SK-N-SH (cell line): ENCODE measurements at regions not wholly inside any gene's neighbourhood (a gene's known extent, or its start where the extent isn't known, plus 50 kb on each side); places are given as distances from the start of the nearest gene placed in this dataset.
A peak's percentile ranks its signal among the peaks of the same experiment; 100 is the strongest.

ENCODE experiments used
- CTCF ChIA-PET: fragments of 300-600, 350-600 bp; formaldehyde crosslinking; extraction: SDS; loops from one replicate; lab custom pipeline; 2021; lab: Yijun Ruan, JAX
- POLR2A ChIA-PET: fragments of 350-600 bp; sonication (Branson Sonifier 250); formaldehyde crosslinking; extraction: SDS; loops from one replicate; lab custom pipeline; 2020; ENCODE audit warnings: antibody characterized with exemption, inconsistent platforms; lab: Yijun Ruan, JAX
- DNase-seq: peaks from one replicate; pipeline ENCODE4 v3.0.0; 2012
- H2AFZ ChIP-seq: fragments of 200-600 bp; sonication (generic); 2 replicates; pipeline ENCODE4 v1.8.1; 2016; ENCODE audit warnings: antibody characterized with exemption, mild to moderate bottlenecking, low read depth
- H3F3A ChIP-seq: fragments of 200-600 bp; sonication (generic); replicated peaks from 2 replicates; pipeline ENCODE3; 2016; ENCODE audit warnings: antibody characterized with exemption, mild to moderate bottlenecking; ENCODE audit not compliant: insufficient read depth
- H3K27ac ChIP-seq, 2 experiments: fragments of 200-500 bp in 1 of 2; fragments of 200-600 bp in 1 of 2; sonication (Bioruptor generic) in 1 of 2; sonication (generic), shearing (Covaris generic) in 1 of 2; 2 replicates each; pipeline versions ENCODE4 v1.5.1 to v1.6.1; 2014 to 2016; ENCODE audit warnings: low read depth in 2 of 2, inconsistent platforms in 1 of 2, low read length in 1 of 2, mild to moderate bottlenecking in 1 of 2, mixed read lengths in 1 of 2
- H3K27me3 ChIP-seq: fragments of 200-600 bp; sonication (generic), shearing (Covaris generic); 2 replicates; pipeline ENCODE4 v1.6.1; 2016; ENCODE audit warnings: mixed run types; ENCODE audit not compliant: insufficient read depth
- H3K36me3 ChIP-seq, 2 experiments: fragments of 200-500 bp in 1 of 2; fragments of 200-600 bp in 1 of 2; sonication (Bioruptor generic) in 1 of 2; sonication (generic) in 1 of 2; replicated peaks in 1 of 2; 2 replicates each; pipeline versions ENCODE3 to v1.5.1; 2014 to 2016; ENCODE audit warnings: low read length in 1 of 2, mild to moderate bottlenecking in 1 of 2; ENCODE audit not compliant: insufficient read depth in 2 of 2, control insufficient read depth in 1 of 2
- H3K4me1 ChIP-seq, 2 experiments: fragments of 200-500 bp in 1 of 2; fragments of 200-600 bp in 1 of 2; sonication (Bioruptor generic) in 1 of 2; sonication (generic), shearing (Covaris generic) in 1 of 2; 2 replicates each; pipeline versions ENCODE4 v1.5.1 to v1.6.1; 2014 to 2016; ENCODE audit warnings: low read depth in 1 of 2, low read length in 1 of 2, mixed run types in 1 of 2; ENCODE audit not compliant: insufficient read depth in 2 of 2, control insufficient read depth in 1 of 2
- H3K4me2 ChIP-seq: fragments of 200-600 bp; sonication (generic), shearing (Covaris generic); 2 replicates; pipeline ENCODE4 v1.6.1; 2017; ENCODE audit warnings: mixed run types
- H3K4me3 ChIP-seq, 2 experiments: fragments of 200-500 bp in 1 of 2; fragments of 200-600 bp in 1 of 2; sonication (Bioruptor generic) in 1 of 2; sonication (generic), shearing (Covaris generic) in 1 of 2; 2 replicates each; pipeline versions ENCODE4 v1.5.1 to v1.8.1; 2014 to 2016; ENCODE audit warnings: low read depth in 2 of 2, inconsistent platforms in 1 of 2, low read length in 1 of 2, mild to moderate bottlenecking in 1 of 2, mixed read lengths in 1 of 2, moderate library complexity in 1 of 2
- H3K79me2 ChIP-seq: fragments of 200-600 bp; sonication (generic); 2 replicates; pipeline ENCODE4 v1.8.1; 2017; ENCODE audit warnings: mild to moderate bottlenecking; ENCODE audit not compliant: insufficient read depth
- H3K9ac ChIP-seq: fragments of 200-600 bp; sonication (generic); 2 replicates; pipeline ENCODE4 v1.6.1; 2017; ENCODE audit warnings: mixed run types
- H3K9me2 ChIP-seq: fragments of 200-600 bp; sonication (generic); 2 replicates; pipeline ENCODE4 v1.6.1; 2017; ENCODE audit warnings: mixed run types
- H3K9me3 ChIP-seq: fragments of 200-600 bp; sonication (generic); 2 replicates; pipeline ENCODE4 v1.6.1; 2017; ENCODE audit warnings: mixed run types, mild to moderate bottlenecking, moderate library complexity
- H4K20me1 ChIP-seq: fragments of 200-600 bp; sonication (generic); 2 replicates; pipeline ENCODE4 v1.6.1; 2017; ENCODE audit warnings: mild to moderate bottlenecking, mixed run types; ENCODE audit not compliant: insufficient read depth
- CHD2 ChIP-seq: fragments of 150-350 bp; IDR thresholded peaks from 2 replicates; pipeline ENCODE4 v1.6.1; 2018; ENCODE audit warnings: low read length; ENCODE audit not compliant: partially characterized antibody
- ELF1 ChIP-seq: IDR thresholded peaks from 2 replicates; pipeline ENCODE4 v1.4.0; 2012
- EP300 ChIP-seq, 2 experiments: IDR thresholded peaks; 2 replicates each; pipeline versions ENCODE4 v1.4.0 to v1.6.1; 2012; ENCODE audit warnings: borderline replicate concordance in 1 of 2, low read depth in 1 of 2, low read length in 1 of 2
- EZH2phosphoT487 ChIP-seq: fragments of 200-600 bp; sonication (generic); IDR thresholded peaks from 2 replicates; pipeline ENCODE4 v1.6.1; 2017; ENCODE audit warnings: low read depth, mixed run types, mild to moderate bottlenecking, antibody characterized with exemption, moderate library complexity, borderline replicate concordance
- FOSL2 ChIP-seq: IDR thresholded peaks from 2 replicates; pipeline ENCODE4 v1.4.0; 2012; ENCODE audit warnings: low read depth, mild to moderate bottlenecking, moderate library complexity, borderline replicate concordance
- FOXJ3 ChIP-seq: sonication (generic); formaldehyde crosslinking; IDR thresholded peaks from 2 replicates; pipeline ENCODE4 v1.5.1; 2020; ENCODE audit warnings: mild to moderate bottlenecking, missing genetic modification reagents
- JUND ChIP-seq: IDR thresholded peaks from 2 replicates; pipeline ENCODE4 v1.4.0; 2012
- MAX ChIP-seq: IDR thresholded peaks from 2 replicates; pipeline ENCODE4 v1.4.0; 2012; ENCODE audit warnings: low read depth
- MXI1 ChIP-seq: IDR thresholded peaks from 2 replicates; pipeline ENCODE4 v1.6.1; 2012; ENCODE audit warnings: mild to moderate bottlenecking, low read depth, low read length, improper control_type of control experiment
- POLR2AphosphoS5 ChIP-seq: IDR thresholded peaks from 2 replicates; pipeline ENCODE4 v1.6.1; 2012; ENCODE audit warnings: low read depth, low read length
- RAD21 ChIP-seq: IDR thresholded peaks from 2 replicates; pipeline ENCODE4 v1.6.1; 2012; ENCODE audit warnings: mild to moderate bottlenecking, low read length
- SMC3 ChIP-seq: IDR thresholded peaks from 2 replicates; pipeline ENCODE4 v1.6.1; 2012; ENCODE audit warnings: low read depth, low read length, improper control_type of control experiment
- TAF1 ChIP-seq: IDR thresholded peaks from 2 replicates; pipeline ENCODE4 v1.6.1; 2012; ENCODE audit warnings: low read depth, mild to moderate bottlenecking, low read length, moderate library complexity, borderline replicate concordance
- TCF12 ChIP-seq: IDR thresholded peaks from 2 replicates; pipeline ENCODE4 v1.4.0; 2012
- USF2 ChIP-seq: fragments of 150-350 bp; IDR thresholded peaks from 2 replicates; pipeline ENCODE4 v1.6.1; 2017; ENCODE audit warnings: antibody characterized with exemption, low read length, low read depth, borderline replicate concordance
- YY1 ChIP-seq: IDR thresholded peaks from 2 replicates; pipeline ENCODE4 v1.4.0; 2012; ENCODE audit warnings: low read depth, mild to moderate bottlenecking
- WGBS: methylation state at CpG from one replicate; pipeline ENCODE4 v1.1.6; 2017; ENCODE audit warnings: low lambda C conversion rate; 5-methylcytosine and 5-hydroxymethylcytosine counted together
- TF ChIP-seq, protein P1 (sequence below): IDR thresholded peaks from 2 replicates; pipeline ENCODE4 v1.6.1; 2012; ENCODE audit warnings: mild to moderate bottlenecking, low read depth, low read length, moderate library complexity
- TF ChIP-seq, protein P2 (sequence below): fragments of 200-600 bp; sonication (generic); IDR thresholded peaks from 2 replicates; pipeline ENCODE4 v1.6.1; 2017; ENCODE audit warnings: antibody characterized with exemption, mild to moderate bottlenecking, moderate library complexity

DNA sequence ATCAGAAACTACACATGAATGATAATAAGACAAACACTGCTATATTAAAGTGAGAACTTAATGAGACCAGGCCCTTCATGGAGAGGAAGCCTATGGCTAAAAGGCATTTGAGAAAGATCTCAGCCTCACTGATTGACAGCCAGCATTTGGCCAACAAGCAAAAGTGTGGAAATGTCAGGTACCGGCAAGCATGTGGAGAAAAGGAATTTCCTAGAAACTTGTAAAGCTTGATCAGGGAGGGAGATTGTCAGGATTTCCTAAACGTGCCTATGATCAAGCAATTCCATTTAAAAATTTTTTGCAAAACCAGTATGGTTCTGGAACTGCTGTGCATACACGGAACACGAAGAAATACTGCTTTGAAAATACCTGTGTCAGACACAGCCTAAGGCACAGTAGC, 220.3 kb upstream of the ATP10A start:
- H3K36me3 ChIP-seq, result no peaks in the 10 kb centered on the region
- H3K27ac ChIP-seq, result no peak overlapping the region; a peak in 1 of 4 replicates
- TF ChIP-seq POLR2AphosphoS5, result no peak
- TF ChIP-seq MAX, result no peak
- TF ChIP-seq MXI1, result no peak
- TF ChIP-seq TCF12, result no peak
- no peaks in the 10 kb centered on the region for H3K79me2 ChIP-seq
- peaks cover 10% of the 10 kb centered on the region for H3F3A ChIP-seq
- ChIA-PET CTCF (no interaction called here), POLR2A (no interaction called here)
- peak overlapping the region; percentile 91 for H2AFZ ChIP-seq
- peak overlapping the region; percentile 80; the same call in 1 of the 2 replicates for H3K4me2 ChIP-seq
- H4K20me1 ChIP-seq, result no peaks in the 10 kb centered on the region
- no peak overlapping the region for H3K9ac ChIP-seq
- H3K9me2 ChIP-seq, result no peaks in the 10 kb centered on the region
- H3K4me3 ChIP-seq, result peak overlapping the region in 1 of 2 experiments; percentile 75; a peak in 1 of 4 replicates
- WGBS, result 68% methylated on average over 4 of the region's 4 CpGs
- no peaks in the 10 kb centered on the region for H3K27me3 ChIP-seq
- peaks cover 0 to 13% of the 10 kb centered on the region in 2 experiments; a peak in 2 of 4 replicates for H3K4me1 ChIP-seq
- DNase-seq, result no peak
- no peaks in the 10 kb centered on the region for H3K9me3 ChIP-seq

GRCh38 chr15:26082221-26083109, 219.3 kb upstream of the ATP10A start:
- H4K20me1 ChIP-seq, result no peaks in the 10 kb centered on the region
- H3K79me2 ChIP-seq, result no peaks in the 10 kb centered on the region
- peak overlapping the region; percentile 76 for H3K9ac ChIP-seq
- H2AFZ ChIP-seq, result peak overlapping the region; percentile 91
- CTCF ChIA-PET, result interaction anchor here (1.2 kb wide), 1 partner anchor 177 kb away, joined by 4 read pairs; no protein-coding TSS in a partner anchor
- no peaks in the 10 kb centered on the region for H3K9me3 ChIP-seq
- peak; percentile 90 for DNase-seq
- H3K27ac ChIP-seq, result peak overlapping the region; percentile 67 to 92
- H3K36me3 ChIP-seq, result no peaks in the 10 kb centered on the region
- H3K9me2 ChIP-seq, result no peaks in the 10 kb centered on the region
- peak overlapping the region; percentile 80 for H3K4me2 ChIP-seq
- 2% methylated on average over 42 of the region's 48 CpGs for WGBS
- peaks cover 10% of the 10 kb centered on the region for H3F3A ChIP-seq
- H3K4me3 ChIP-seq, result peak overlapping the region; percentile 69 to 75
- H3K27me3 ChIP-seq, result no peaks in the 10 kb centered on the region
- POLR2A ChIA-PET, result no interaction called here
- H3K4me1 ChIP-seq, result peaks cover 0 to 13% of the 10 kb centered on the region in 2 experiments; a peak in 2 of 4 replicates
- no peak for TF ChIP-seq FOSL2
- TF ChIP-seq ELF1, result no peak
- TF ChIP-seq SMC3, result no peak
- peak; percentile 70; the same call in 1 of the 2 replicates for TF ChIP-seq FOXJ3
- TF ChIP-seq TAF1, result no peak
- TF ChIP-seq POLR2AphosphoS5, result 0 out of 2 replicates have a peak, but pooled peaks have one; percentile 49
- no peak for TF ChIP-seq EZH2phosphoT487
- peak; percentile 63; the same call in 1 of the 2 replicates for TF ChIP-seq YY1
- TF ChIP-seq, protein P1, sequence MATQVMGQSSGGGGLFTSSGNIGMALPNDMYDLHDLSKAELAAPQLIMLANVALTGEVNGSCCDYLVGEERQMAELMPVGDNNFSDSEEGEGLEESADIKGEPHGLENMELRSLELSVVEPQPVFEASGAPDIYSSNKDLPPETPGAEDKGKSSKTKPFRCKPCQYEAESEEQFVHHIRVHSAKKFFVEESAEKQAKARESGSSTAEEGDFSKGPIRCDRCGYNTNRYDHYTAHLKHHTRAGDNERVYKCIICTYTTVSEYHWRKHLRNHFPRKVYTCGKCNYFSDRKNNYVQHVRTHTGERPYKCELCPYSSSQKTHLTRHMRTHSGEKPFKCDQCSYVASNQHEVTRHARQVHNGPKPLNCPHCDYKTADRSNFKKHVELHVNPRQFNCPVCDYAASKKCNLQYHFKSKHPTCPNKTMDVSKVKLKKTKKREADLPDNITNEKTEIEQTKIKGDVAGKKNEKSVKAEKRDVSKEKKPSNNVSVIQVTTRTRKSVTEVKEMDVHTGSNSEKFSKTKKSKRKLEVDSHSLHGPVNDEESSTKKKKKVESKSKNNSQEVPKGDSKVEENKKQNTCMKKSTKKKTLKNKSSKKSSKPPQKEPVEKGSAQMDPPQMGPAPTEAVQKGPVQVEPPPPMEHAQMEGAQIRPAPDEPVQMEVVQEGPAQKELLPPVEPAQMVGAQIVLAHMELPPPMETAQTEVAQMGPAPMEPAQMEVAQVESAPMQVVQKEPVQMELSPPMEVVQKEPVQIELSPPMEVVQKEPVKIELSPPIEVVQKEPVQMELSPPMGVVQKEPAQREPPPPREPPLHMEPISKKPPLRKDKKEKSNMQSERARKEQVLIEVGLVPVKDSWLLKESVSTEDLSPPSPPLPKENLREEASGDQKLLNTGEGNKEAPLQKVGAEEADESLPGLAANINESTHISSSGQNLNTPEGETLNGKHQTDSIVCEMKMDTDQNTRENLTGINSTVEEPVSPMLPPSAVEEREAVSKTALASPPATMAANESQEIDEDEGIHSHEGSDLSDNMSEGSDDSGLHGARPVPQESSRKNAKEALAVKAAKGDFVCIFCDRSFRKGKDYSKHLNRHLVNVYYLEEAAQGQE, result no peak
- no peak for TF ChIP-seq RAD21
- no peak for TF ChIP-seq JUND
- no peak for TF ChIP-seq USF2
- TF ChIP-seq, protein P2, sequence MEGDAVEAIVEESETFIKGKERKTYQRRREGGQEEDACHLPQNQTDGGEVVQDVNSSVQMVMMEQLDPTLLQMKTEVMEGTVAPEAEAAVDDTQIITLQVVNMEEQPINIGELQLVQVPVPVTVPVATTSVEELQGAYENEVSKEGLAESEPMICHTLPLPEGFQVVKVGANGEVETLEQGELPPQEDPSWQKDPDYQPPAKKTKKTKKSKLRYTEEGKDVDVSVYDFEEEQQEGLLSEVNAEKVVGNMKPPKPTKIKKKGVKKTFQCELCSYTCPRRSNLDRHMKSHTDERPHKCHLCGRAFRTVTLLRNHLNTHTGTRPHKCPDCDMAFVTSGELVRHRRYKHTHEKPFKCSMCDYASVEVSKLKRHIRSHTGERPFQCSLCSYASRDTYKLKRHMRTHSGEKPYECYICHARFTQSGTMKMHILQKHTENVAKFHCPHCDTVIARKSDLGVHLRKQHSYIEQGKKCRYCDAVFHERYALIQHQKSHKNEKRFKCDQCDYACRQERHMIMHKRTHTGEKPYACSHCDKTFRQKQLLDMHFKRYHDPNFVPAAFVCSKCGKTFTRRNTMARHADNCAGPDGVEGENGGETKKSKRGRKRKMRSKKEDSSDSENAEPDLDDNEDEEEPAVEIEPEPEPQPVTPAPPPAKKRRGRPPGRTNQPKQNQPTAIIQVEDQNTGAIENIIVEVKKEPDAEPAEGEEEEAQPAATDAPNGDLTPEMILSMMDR, result 0 out of 2 replicates have a peak, but pooled peaks have one; percentile 10
- TF ChIP-seq MAX, result peak; percentile 73
- TF ChIP-seq TCF12, result no peak
- peak in 1 of 2 experiments; percentile 75; a peak in 2 of 4 replicates for TF ChIP-seq EP300 (IDR thresholded peaks at IDR 0.05; ENCODE audit: borderline replicate concordance in 1 of 2, low read depth in 1 of 2, low read length in 1 of 2)
- TF ChIP-seq CHD2, result peak; percentile 72
